NCI-H146 treated with DMSO at 0.1 percent for 48 hours (cell line): ENCODE measurements at regions not wholly inside any gene's neighbourhood (a gene's known extent, or its start where the extent isn't known, plus 50 kb on each side); places are given as distances from the start of the nearest gene placed in this dataset.
"Not testable (repeated sequence)": the region's sequence is repeated elsewhere in the genome, so short reads cannot be mapped to it uniquely, and the experiment has no call there.

Experiments used
- DNase-seq: peaks from one replicate; lab custom pipeline; 2025; ENCODE audit not compliant: unreplicated experiment; lab: John Stamatoyannopoulos, UW

DNA sequence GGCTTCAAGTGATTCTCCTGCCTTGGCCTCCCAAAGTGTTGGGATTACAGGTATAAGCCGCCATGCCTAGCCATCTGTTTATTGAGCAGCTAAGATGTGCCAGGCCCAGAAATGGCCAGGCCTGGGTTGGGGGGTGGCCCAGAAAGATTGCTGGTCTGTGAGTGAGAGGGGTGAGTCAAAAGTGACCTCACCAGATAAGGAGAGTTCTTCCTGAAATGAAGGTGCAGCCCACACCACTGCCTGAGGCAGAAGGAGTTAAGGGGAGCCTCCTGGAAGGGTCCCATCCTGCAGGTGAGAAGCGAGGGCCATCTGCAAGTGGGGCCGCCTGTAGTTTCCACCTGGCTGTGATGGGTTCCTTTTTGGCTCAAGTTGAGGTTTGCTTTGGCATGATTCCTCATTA lies 96.9 kb upstream of the KLF4 start:
- no peak for DNase-seq

DNA sequence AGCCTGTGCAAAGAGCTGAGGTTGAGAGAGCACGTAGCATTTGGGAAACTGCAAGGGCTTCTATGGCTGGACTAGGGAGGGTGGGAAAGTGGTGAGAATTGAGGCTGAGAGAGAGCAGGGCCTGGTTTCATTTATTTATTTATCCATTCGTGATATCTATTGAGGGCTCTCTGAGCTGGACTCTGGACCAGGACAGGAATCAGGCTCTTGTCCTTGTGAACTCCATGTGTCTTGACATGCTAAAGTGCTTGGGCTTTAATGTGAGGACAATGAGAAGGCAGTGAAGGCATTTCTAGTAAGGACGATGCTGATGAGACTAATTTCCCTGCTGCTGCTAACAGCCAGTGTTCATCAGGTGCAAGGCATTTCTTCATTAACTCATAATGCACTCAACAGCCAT lies 95.9 kb upstream of the KLF4 start:
- DNase-seq: no peak

DNA sequence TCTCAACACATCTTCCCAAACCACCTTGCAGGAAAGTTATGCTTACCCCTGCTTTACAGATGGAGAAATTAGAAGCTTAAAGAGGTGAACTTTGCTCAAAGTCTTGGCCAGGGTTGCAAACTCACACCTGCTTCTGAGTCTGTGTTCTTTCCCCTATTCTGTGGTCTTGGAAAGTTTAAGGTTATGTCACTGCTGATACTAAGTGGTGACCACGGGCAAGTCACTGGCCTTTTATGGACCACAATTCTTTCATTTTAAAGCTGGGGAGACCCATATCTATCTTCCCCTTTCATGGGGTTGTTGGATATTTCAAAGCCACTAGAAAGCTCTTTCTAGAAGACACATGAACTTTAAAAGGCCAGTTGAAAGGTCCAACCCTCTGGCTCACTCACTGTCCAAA lies 95.4 kb upstream of the KLF4 start:
- DNase-seq: no peak

DNA sequence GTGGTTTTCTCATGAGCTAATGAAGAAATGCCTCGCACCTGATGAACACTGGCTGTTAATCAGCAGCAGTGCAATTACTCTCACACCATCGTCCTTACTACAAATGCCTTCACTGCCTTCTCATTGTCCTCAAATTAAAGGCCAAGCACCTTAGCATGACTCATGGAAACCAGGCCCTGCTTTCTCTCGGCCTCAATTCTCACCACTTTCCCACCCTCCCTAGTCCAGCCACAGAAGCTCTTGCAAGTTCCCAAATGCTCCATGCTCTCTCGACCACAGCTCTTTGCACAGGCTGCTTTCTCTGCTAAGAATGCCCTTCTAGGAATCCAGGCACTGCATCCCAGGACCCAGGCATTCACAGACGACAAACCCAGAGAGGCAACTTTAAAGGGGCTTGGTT lies 94.6 kb upstream of the KLF4 start:
- DNase-seq: no peak

DNA sequence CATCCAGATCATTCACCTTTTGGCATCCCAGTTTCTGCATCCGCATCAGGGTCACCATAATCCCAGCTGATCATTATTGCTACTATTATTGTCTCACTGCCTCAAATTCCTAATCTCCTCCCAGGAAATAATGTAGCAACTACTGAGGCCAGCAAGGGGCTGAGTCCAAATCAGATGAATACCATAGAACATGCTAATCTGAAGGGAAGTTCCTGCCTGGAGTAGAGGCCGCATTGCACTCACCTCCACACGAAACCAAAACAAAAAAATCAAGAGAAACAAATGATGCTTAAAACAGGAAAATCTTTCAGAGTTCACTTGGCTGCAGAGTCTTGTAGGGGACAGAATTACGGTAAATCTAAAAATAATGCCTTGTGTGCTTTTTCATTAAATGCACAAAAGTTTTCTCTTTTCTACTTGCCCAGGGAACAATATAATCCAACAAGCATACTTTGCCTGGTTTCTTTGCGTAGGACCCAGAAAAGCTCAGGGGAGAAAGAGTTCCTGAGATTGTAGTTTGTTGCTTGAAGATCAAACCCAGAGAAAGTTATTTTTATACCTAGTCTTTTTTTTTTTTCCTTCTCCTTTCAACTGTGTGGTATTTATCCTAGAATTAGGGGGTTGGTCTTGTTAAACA lies 87.7 kb upstream of the KLF4 start:
- no peak for DNase-seq

DNA sequence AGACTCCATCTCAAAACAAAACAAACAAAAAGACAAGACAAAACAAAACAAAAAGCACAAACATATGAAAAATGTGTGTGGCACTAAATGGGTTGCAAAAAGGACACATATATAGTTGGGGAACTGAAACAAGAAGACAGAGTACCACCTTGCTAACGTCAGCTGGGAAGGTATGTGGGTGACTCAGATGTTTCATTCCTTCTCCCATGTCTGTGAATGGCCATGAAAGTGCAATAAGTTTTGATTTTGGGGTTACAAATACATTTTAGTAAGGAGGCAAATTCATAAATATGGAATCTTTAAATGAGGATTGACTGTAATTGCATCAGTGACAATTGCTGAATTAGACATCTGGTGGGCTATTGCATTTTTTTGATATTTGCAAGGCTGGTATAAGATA lies 81.6 kb upstream of the KLF4 start:
- DNase-seq: no peak

DNA sequence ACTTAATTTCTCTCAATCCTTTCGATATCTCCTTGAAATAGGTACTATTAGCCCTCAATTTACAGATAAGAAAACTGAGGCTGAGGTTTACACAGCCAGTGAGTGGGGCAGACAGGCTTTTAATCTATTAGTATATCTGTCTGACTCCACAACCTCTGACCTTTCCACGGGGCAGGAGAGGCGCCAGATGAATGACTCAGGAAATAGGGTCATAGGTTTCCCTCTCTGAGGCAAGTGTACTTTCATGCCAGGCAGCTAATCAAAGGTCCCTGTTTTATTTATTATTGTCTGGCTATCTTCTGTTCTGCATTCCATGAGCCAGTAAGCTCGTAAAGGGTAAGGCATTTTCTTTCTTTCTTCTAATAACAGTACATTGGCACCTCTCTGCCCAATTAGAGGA lies 79.6 kb upstream of the KLF4 start:
- no peak for DNase-seq

DNA sequence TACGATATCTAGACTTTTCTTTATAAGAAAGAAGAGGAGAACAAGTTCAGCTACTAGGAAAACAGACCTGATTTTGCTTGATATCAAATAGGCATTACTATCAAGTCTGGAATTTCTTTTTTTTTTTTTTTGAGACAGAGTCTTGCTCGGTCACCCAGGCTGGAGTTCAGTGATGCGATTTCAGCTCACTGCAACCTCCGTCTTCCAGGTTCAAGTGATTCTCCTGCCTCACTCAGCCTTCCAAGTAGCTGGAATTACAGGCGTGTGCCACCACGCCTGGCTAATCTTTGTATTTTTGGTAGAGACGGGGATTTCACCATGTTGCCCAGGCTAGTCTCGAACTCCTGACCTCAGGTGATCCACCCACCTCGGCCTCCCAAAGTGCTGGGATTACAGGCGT lies 78.8 kb upstream of the KLF4 start:
- DNase-seq: not testable (repeated sequence)

DNA sequence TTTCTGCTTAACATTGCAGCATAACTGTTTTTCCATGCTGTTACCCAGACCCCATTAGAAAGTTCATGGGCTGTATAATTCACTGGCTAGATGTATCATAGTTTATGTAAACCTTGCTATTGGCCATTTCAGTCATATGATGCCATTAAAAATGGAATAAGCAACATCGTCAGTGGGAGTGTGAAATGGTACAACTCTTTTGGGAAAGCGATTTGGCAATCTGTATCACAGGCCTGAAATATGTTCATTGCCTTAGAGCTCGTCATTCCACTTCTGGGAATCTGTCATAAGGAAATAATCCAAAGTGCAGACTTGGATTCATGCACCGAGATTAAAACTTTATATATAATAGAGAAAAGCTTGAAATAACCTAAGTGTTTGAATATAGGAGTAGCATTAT lies 77.9 kb upstream of the KLF4 start:
- no peak for DNase-seq

DNA sequence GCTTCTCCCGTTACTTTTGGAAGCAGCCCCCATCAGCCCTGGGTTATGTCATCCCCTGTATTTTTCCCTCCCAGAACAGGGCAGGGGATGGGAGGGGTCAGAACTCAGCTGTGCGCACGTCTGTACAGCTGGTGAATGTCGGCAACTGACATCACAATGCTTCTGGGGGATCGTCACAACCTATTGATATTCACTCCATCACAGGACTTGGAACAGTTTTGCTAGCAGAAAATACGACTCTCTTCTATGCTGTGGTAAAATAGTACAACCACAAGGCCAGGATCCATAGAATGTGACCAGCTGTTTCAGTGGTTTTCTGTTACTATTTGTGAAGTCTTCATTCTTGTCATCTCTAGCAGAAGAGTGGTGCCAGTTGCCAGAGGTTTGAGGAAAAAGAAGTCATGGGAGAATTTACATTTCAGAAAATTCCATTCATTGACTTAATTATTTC lies 77.1 kb upstream of the KLF4 start:
- no peak for DNase-seq

DNA sequence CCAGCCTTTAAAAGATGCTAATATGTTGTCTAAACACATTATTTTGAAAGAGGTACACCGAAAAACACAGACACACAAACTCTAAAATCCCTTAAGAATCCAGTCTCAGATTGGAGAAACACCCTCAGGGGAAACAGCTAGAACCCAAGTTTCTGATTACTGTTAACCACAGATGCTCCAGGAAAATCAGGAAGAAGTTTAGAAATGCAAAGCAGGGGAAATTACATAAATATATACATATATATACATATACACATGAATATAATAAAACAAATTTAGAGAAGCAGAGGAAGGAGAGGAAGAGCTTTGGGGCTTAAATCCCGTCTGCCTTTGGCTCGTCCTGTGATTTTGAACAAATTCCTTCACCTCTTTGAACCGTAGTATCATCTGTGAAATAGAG lies 73.2 kb upstream of the KLF4 start:
- DNase-seq: no peak

DNA sequence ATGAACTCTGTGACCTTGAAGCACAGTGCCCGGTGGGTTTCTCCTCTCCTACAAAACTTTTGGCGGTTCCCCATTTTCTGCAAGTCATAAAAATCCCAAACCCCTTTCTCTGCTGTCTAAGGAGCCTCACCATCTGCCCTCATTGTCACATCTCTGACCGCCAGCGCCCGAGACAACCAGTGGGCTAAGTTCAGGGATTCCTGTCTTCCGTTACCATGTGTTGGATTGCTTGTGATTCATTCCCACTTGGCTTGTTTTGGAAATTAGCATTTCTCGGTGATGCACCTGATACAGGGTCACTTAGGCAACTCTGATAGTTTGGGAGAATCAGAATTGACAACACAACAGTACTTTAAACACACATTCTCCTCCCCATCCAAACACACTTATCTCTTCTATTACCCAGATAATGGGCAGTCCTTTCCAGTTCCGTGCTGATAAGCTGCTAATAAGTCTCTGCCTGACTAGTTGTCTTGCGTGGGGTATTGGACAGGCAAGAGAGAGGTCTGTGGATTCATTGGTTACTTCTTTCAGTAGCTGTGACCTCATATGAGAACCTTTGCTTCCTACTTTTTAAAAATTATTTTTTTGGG lies 70.0 kb upstream of the KLF4 start:
- no peak for DNase-seq

DNA sequence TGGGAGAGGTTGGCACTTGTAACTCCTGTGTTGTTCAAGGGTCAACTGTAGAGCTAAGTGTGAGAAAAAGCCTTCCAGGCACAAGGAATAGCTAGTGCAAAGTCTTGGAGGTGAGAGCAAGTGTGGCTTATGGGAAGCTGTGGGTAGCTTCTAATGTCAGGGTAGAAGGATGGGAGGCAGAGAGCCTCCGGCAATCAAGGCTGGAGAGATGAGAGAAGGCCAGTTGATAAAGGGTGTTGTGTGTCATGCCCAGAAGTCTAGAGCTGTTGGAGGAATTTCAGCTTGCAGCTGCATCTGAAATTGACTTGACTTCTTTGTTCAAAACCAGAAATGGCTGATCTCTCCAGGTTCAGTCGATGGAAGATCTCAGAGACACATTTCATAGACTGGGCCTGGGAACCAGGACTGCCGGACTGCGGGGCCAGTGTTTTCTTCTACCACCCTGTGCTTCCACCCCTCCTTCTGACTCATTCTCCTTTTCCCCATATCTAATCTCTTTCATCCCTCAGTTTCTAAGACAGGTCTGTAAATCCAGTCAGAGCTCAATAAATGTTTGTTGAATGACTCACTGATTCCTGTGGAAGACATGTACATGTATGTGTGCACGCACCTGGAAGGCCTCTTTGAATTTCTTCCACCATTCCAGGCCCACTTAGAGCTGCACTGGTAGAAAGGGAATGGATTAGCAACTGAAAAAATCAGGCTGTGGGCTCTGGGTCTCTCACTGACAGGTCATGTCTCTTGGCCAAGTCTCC lies 67.8 kb upstream of the KLF4 start:
- no peak for DNase-seq

DNA sequence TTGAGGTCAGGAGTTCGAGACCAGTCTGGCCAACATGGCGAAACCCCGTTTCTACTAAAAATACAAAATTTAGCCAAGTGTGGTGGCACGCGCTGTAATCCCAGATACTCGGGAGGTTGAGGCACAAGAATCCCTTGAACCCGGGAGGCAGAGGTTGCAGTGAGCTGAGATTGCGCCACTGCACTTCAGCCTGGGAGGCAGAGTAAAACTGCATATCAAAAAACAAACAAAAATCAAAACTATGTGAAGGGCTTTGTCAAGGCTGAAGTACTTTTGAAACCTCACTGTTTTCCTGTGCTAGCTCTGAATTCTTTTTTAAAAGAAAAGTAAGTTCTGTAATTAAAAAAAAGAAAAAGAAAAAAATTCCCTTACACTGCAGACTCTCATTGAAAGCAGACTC lies 65.1 kb upstream of the KLF4 start:
- DNase-seq: no peak

DNA sequence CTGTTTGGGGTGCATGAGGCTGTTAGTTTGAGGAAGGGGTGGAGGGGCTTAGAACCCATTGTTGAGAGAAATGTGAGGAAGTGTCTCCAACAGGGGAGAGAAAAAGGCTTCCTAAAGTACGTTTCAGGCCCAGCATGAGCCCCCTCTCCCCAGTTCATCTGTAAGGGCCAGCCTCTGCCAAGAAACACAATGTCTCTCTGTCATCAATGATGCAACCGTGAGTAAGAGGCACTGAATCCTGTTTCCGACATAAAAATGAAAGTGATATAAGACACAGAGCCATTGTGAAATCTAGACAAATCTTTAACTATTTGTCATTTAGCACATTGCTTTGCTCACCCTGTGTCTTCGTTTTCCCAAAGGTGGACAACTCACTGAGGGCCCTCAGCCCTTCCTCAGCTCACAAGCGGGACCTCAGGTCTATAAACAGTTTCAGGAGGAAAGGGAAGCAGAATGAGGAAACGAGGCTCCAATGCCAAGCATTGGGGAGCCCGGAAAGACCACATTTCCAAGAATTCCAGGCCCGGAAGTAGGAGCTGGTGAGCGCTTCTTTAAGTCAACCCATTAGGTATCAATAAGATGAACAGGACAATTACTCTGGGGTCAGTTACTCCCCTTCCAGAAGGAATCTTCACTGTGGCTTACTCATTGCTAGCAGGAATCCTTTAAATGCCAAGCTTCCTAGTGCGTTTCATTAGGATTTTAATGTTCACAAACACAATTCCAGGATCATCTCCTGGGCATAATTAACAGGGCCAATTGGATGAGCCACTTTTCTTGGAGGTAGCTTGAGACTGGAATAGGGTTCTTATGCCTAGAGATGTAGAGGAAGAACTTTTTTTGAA lies 59.0 kb upstream of the KLF4 start:
- DNase-seq: no peak

DNA sequence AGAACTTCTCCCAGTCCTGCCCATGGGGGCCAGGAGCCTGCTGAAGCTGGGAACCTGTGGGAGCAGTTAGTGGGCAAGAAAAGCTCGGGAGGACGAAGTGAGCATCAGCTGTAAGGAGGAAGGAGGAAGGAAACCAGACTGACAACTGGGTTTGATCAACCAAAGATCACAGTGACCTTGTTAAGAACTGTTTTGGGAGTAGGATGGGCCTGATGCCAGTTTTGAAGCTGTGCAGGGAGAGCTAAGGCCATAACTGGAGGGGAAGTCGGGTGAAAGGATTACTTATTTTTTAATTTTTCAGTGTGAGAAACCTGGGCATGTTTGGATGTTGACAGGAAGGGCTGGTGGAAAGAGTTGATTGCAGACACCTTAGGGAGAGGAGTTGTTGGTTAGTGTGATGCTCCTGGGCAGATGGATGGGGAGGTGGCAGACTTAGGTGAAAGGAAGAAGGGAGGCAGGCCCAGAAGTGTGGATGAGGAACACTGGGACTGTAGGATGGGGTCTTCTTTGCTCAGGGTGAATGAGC lies 58.3 kb upstream of the KLF4 start:
- no peak for DNase-seq

DNA sequence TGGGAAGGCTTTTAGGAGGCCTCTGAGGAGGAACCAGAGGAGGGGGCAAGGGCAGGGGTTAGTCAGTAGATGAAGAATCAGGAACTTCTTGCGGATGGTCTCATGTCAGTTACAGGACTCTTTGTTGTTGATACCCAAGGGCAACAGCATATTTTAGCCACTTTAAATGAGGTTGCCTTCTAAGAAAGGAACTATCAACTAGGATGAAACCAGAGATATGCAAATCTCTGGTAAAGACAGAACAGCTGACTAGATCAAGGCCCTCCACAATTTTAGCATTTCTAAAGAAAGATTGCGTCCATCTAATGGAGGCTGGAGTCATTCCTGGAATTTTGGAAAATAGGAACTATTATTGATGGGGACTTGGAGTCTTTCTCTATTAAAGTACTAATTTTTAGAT lies 57.7 kb upstream of the KLF4 start:
- DNase-seq: no peak

DNA sequence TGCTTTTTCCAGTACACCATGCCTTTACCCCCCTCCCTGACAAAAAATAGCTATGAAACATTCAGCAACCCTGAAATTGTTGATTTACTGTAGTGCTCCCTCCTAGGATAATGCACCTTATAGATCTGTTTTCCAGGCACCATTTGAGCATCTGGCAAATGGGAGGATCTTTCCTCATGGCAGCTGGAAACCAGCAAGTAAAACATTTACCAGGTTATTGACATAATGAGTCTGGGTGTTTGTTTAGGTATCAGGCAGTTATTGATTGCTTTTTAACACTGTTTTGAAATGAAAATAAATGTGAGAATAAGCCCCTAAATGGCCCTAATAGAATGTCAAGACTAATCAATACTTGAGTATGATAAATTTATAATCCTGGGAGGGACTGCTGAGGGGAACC lies 57.3 kb upstream of the KLF4 start:
- DNase-seq: no peak

DNA sequence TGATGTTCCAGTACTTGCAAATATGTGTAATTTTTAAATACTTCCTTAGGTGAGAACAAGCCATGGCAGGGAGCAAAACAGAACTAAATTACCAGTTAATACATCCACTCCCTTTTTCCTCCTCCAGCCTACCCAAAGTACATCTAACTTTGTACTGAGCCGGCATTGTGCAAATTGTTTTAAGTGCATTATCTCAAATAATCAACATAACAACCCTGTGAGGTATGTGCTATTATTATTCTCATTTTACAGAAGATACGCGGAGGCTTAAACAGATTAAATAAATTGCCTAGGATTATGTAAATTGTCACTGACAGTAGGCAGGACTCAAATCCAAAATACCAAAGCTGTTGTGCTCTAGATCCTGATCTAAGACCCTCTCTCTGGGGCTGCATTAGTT lies 55.5 kb upstream of the KLF4 start:
- DNase-seq: no peak

DNA sequence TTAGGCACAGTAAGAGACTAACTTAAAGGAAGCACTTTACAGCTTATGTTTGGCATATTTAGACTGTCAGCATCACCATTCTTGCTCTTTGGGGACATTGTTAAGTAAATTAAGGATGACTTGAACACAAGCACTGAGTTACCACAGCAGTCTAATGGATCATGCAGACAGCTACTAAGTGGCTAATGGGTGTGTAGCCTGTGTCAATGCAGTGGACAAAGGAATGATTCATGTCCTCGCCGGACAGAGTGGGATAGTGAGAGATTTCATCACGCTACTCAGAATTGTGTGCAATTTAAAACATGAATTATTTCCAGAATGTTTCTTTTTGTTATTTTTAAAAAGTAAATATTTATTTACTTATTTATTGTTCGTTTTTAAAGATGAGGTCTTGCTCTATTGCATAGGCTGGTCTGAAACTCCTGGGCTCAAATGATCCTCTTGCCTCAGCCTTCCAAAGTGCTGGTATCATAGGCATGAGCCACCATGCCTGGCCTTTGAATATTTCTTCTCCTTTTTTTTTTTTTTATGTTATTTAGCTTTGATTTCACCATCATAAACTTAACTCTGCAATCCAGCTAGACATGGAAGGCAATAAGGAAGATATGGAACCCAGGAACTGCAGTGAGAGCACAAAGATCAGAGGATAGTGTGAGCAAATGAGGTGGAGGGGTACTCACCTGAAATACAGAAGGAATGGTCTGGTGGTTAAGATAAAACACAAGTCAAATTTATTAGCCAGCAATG lies 53.0 kb upstream of the KLF4 start:
- DNase-seq: no peak

DNA sequence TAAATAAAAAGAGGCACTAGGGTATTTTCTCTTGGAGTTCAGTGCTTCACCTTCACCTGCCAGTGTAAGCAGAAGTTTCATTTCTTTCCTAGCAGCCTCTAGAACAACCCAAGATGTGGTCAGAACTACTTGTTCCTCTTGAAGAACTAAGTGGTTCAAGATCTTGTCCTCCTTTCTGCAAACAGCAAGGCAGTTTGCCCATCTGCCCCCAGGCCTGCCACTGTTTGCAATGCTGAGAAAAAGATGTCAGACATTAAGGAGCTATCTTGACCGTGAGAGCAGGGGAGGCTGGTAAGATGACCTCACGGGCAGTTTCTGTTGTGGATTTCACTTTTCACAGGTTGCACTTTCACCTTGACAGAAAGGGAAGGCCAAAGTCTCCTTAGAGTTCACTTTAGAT lies 52.0 kb upstream of the KLF4 start:
- DNase-seq: no peak
